H9 (cell line): ENCODE measurements at regions not wholly inside any gene's neighbourhood (a gene's known extent, or its start where the extent isn't known, plus 50 kb on each side); places are given as distances from the start of the nearest gene placed in this dataset.

Source experiments
- DNase-seq: peaks from one replicate; pipeline ENCODE4 v3.0.0-alpha.2; 2017
- H2AFZ ChIP-seq: one replicate; pipeline ENCODE4 v1.6.1; 2013; ENCODE audit warnings: mild to moderate bottlenecking, low read length, control low read depth, moderate library complexity
- H2AK5ac ChIP-seq: 2 replicates; pipeline ENCODE4 v1.6.1; 2013; ENCODE audit warnings: low read length, control low read depth, mixed read lengths; ENCODE audit not compliant: insufficient read length
- H2BK120ac ChIP-seq: one replicate; pipeline ENCODE4 v1.6.1; 2013; ENCODE audit warnings: low read depth, mild to moderate bottlenecking, low read length, control low read depth, inconsistent platforms; ENCODE audit not compliant: poor library complexity, severe bottlenecking
- H2BK12ac ChIP-seq: 2 replicates; pipeline ENCODE4 v1.6.1; 2013; ENCODE audit warnings: low read length, control low read depth, mixed read lengths, low read depth; ENCODE audit not compliant: insufficient read length
- H2BK15ac ChIP-seq: 2 replicates; pipeline ENCODE4 v1.6.1; 2013; ENCODE audit warnings: low read depth, low read length, control low read depth
- H2BK20ac ChIP-seq: one replicate; pipeline ENCODE4 v1.6.1; 2013; ENCODE audit warnings: low read depth, mild to moderate bottlenecking, low read length, control low read depth, inconsistent platforms; ENCODE audit not compliant: poor library complexity, severe bottlenecking
- H2BK5ac ChIP-seq: 2 replicates; pipeline ENCODE4 v1.6.1; 2013; ENCODE audit warnings: low read length, control low read depth, mixed read lengths; ENCODE audit not compliant: insufficient read length
- H3K14ac ChIP-seq: 2 replicates; pipeline ENCODE4 v1.6.1; 2013; ENCODE audit warnings: low read length, control low read depth; ENCODE audit not compliant: insufficient read depth
- H3K18ac ChIP-seq: 2 replicates; pipeline ENCODE4 v1.6.1; 2013; ENCODE audit warnings: low read depth, mild to moderate bottlenecking, mixed read lengths, low read length, control low read depth; ENCODE audit not compliant: insufficient read length
- H3K23ac ChIP-seq: 2 replicates; pipeline ENCODE4 v1.6.1; 2013; ENCODE audit warnings: low read length, control low read depth, mixed read lengths, low read depth; ENCODE audit not compliant: insufficient read length
- H3K23me2 ChIP-seq: 2 replicates; pipeline ENCODE4 v1.6.1; 2013; ENCODE audit warnings: low read depth, mild to moderate bottlenecking, mixed read lengths, low read length, control low read depth; ENCODE audit not compliant: insufficient read length, poor library complexity, severe bottlenecking
- H3K27ac ChIP-seq: 2 replicates; pipeline ENCODE4 v1.5.1; 2013; ENCODE audit warnings: low read length, control low read depth, mixed read lengths, low read depth; ENCODE audit not compliant: insufficient read length
- H3K27me3 ChIP-seq: 2 replicates; pipeline ENCODE4 v1.6.1; 2013; ENCODE audit warnings: low read length, control low read depth, inconsistent platforms; ENCODE audit not compliant: insufficient read depth
- H3K4ac ChIP-seq: 2 replicates; pipeline ENCODE4 v1.6.1; 2013; ENCODE audit warnings: low read depth, mild to moderate bottlenecking, control low read depth, inconsistent platforms, low read length, moderate library complexity
- H3K4me1 ChIP-seq: 2 replicates; pipeline ENCODE4 v1.6.1; 2013; ENCODE audit warnings: low read length, control low read depth, inconsistent platforms; ENCODE audit not compliant: insufficient read depth
- H3K4me2 ChIP-seq: 2 replicates; pipeline ENCODE4 v1.6.1; 2013; ENCODE audit warnings: low read length, control low read depth, mixed read lengths; ENCODE audit not compliant: insufficient read length, insufficient read depth
- H3K56ac ChIP-seq: 2 replicates; pipeline ENCODE4 v1.6.1; 2013; ENCODE audit warnings: low read depth, mild to moderate bottlenecking, mixed read lengths, low read length, control low read depth; ENCODE audit not compliant: insufficient read length
- H3K79me1 ChIP-seq: 2 replicates; pipeline ENCODE4 v1.6.1; 2013; ENCODE audit warnings: low read depth, mild to moderate bottlenecking, moderate library complexity, low read length, control low read depth, inconsistent platforms; ENCODE audit not compliant: insufficient read depth, poor library complexity, severe bottlenecking
- H3K79me2 ChIP-seq: 2 replicates; pipeline ENCODE4 v1.6.1; 2013; ENCODE audit warnings: low read length, control low read depth, inconsistent platforms; ENCODE audit not compliant: insufficient read depth
- H3K9ac ChIP-seq: 2 replicates; pipeline ENCODE4 v1.6.1; 2013; ENCODE audit warnings: low read length, control low read depth, mixed read lengths; ENCODE audit not compliant: insufficient read length; ENCODE audit errors: extremely low read depth
- H3K9me3 ChIP-seq: one replicate; pipeline ENCODE4 v1.6.1; 2013; ENCODE audit warnings: low read depth, low read length, inconsistent platforms; ENCODE audit not compliant: control insufficient read depth
- H3T11ph ChIP-seq: one replicate; pipeline ENCODE4 v1.6.1; 2013; ENCODE audit warnings: mild to moderate bottlenecking, low read length, control low read depth, inconsistent platforms
- H4K20me1 ChIP-seq: one replicate; pipeline ENCODE4 v1.6.1; 2013; ENCODE audit not compliant: control insufficient read depth, insufficient read length, insufficient read depth
- H4K5ac ChIP-seq: 2 replicates; pipeline ENCODE4 v1.6.1; 2013; ENCODE audit warnings: low read depth, mild to moderate bottlenecking, mixed read lengths, low read length, control low read depth; ENCODE audit not compliant: insufficient read length
- H4K8ac ChIP-seq: replicated peaks from 2 replicates; pipeline ENCODE4 v1.6.1; 2013; ENCODE audit warnings: low read length, control low read depth, mixed read lengths, low read depth; ENCODE audit not compliant: insufficient read length
- H4K91ac ChIP-seq: 2 replicates; pipeline ENCODE4 v1.6.1; 2013; ENCODE audit warnings: low read depth, mild to moderate bottlenecking, moderate library complexity, mixed read lengths, low read length, control low read depth; ENCODE audit not compliant: insufficient read length
- H3K27ac Mint-ChIP-seq, 3 experiments: 2 replicates in 2 of 3; 3 replicates in 1 of 3; pipeline ENCODE4 v1.8.0; 2020 to 2021; ENCODE audit warnings: mixed read lengths in 3 of 3, mild to moderate bottlenecking in 1 of 3, moderate library complexity in 1 of 3
- H3K27me3 Mint-ChIP-seq: 2 replicates; pipeline ENCODE4 v1.8.0; 2021; ENCODE audit warnings: low read depth, mild to moderate bottlenecking, moderate library complexity, mixed read lengths
- H3K36me3 Mint-ChIP-seq, 3 experiments: 2 replicates in 2 of 3; 3 replicates in 1 of 3; pipeline ENCODE4 v1.8.0; 2020 to 2021; ENCODE audit warnings: low read depth in 3 of 3, mixed read lengths in 3 of 3; ENCODE audit not compliant: insufficient read depth in 1 of 3
- H3K4me1 Mint-ChIP-seq, 2 experiments: 2 replicates each; pipeline ENCODE4 v1.8.0; 2020; ENCODE audit warnings: mixed read lengths in 2 of 2
- H3K4me3 Mint-ChIP-seq, 2 experiments: 2 replicates in 1 of 2; 3 replicates in 1 of 2; pipeline ENCODE4 v1.8.0; 2020 to 2021; ENCODE audit warnings: mild to moderate bottlenecking in 2 of 2, mixed read lengths in 2 of 2, moderate library complexity in 1 of 2
- H3K9me3 Mint-ChIP-seq, 2 experiments: 2 replicates in 1 of 2; 3 replicates in 1 of 2; pipeline ENCODE4 v1.8.0; 2020; ENCODE audit warnings: mild to moderate bottlenecking in 2 of 2, mixed read lengths in 2 of 2, moderate library complexity in 1 of 2
- CTCF ChIP-seq: fragments of 200-600 bp; sonication (generic); conservative IDR thresholded peaks from 3 replicates; pipeline ENCODE4 v1.8.0; 2021; ENCODE audit warnings: antibody characterized with exemption, mild to moderate bottlenecking
- WGBS: extraction: QIAGEN DNeasy Blood & Tissue Kit; methylation state at CpG from one replicate; pipeline ENCODE4 v1.1.7; 2013; ENCODE audit warnings: missing lambda C conversion rate, low lambda C conversion rate, mixed read lengths; ENCODE audit not compliant: insufficient read length; ENCODE audit errors: extremely low coverage; 5-methylcytosine and 5-hydroxymethylcytosine counted together

GRCh38 chr17:77877036-77877435, 81.5 kb upstream of the TNRC6C start:
- H3K4me1 Mint-ChIP-seq, result peaks cover 5 to 16% of the 10 kb centered on the region in 2 experiments
- no peak overlapping the region for H3K14ac ChIP-seq
- H4K8ac ChIP-seq, result no peak overlapping the region
- H2BK120ac ChIP-seq, result no peak overlapping the region
- no peak for TF ChIP-seq CTCF
- no peak overlapping the region for H3K27ac ChIP-seq
- no peak overlapping the region for H3K18ac ChIP-seq
- H3K27ac Mint-ChIP-seq, result no peak overlapping the region
- no peak overlapping the region for H3K4me3 Mint-ChIP-seq
- H2BK20ac ChIP-seq, result no peak overlapping the region
- no CpG with 5 or more reads among the region's 3 CpGs for WGBS
- H3T11ph ChIP-seq, result no peak overlapping the region
- H3K4ac ChIP-seq, result no peak overlapping the region
- no peak overlapping the region for H3K56ac ChIP-seq
- H3K36me3 Mint-ChIP-seq, result peaks cover 3 to 11% (median 5%) of the 10 kb centered on the region in 3 experiments
- H3K27me3 ChIP-seq, result no peaks in the 10 kb centered on the region; the same call in 1 of the 2 replicates
- H4K5ac ChIP-seq, result no peak overlapping the region
- no peak overlapping the region for H2BK12ac ChIP-seq
- H3K27me3 Mint-ChIP-seq, result peaks cover 7% of the 10 kb centered on the region
- no peaks in the 10 kb centered on the region for H3K4me1 ChIP-seq
- H4K20me1 ChIP-seq, result no peaks in the 10 kb centered on the region
- peaks cover 12 to 15% of the 10 kb centered on the region in 2 experiments for H3K9me3 Mint-ChIP-seq
- H3K4me2 ChIP-seq, result no peak overlapping the region
- no peaks in the 10 kb centered on the region for H3K9me3 ChIP-seq
- H3K9ac ChIP-seq, result no peak overlapping the region
- H2AFZ ChIP-seq, result no peak overlapping the region
- H4K91ac ChIP-seq, result no peak overlapping the region
- no peak overlapping the region for H2AK5ac ChIP-seq
- no peak overlapping the region for H2BK5ac ChIP-seq
- no peaks in the 10 kb centered on the region for H3K79me1 ChIP-seq
- no peak for DNase-seq
- H3K23ac ChIP-seq, result no peak overlapping the region
- H2BK15ac ChIP-seq, result no peak overlapping the region
- no peaks in the 10 kb centered on the region for H3K23me2 ChIP-seq
- H3K79me2 ChIP-seq, result no peaks in the 10 kb centered on the region
